ENCODE measurements at regions not wholly inside any gene's neighbourhood (a gene's known extent, or its start where the extent isn't known, plus 50 kb on each side); places are given as distances from the start of the nearest gene placed in this dataset.
A peak's percentile ranks its signal among the peaks of the same experiment; 100 is the strongest.
"Not testable (repeated sequence)": the region's sequence is repeated elsewhere in the genome, so short reads cannot be mapped to it uniquely, and the experiment has no call there.

GRCh38 chr1:221868593-221869303, 126.9 kb upstream of the DUSP10 start:
- no peak for DNase-seq (ENCODE audit: low read depth in 1 of 2, low spot score in 1 of 2)
- in situ Hi-C loops (cut with HindIII; ENCODE audit: low pct_unique_long_range_greater_than_20kb, low sequenced_read_pairs), result no loop called here
- TF ChIP-seq JUND (IDR thresholded peaks at IDR 0.05; ENCODE audit: low read depth), result no peak

GRCh38 chr1:221867003-221867402, 125.1 kb upstream of the DUSP10 start:
- in situ Hi-C loops (cut with HindIII; ENCODE audit: low pct_unique_long_range_greater_than_20kb, low sequenced_read_pairs), result no loop called here
- DNase-seq (ENCODE audit: low read depth in 1 of 2, low spot score in 1 of 2), result peak in 1 of 2 experiments; percentile 26
- no peak for TF ChIP-seq JUND (IDR thresholded peaks at IDR 0.05; ENCODE audit: low read depth)

- TF ChIP-seq JUND (IDR thresholded peaks at IDR 0.05; ENCODE audit: low read depth), result no peak
- no peak for DNase-seq (ENCODE audit: low read depth in 1 of 2, low spot score in 1 of 2)
- in situ Hi-C loops (cut with HindIII; ENCODE audit: low pct_unique_long_range_greater_than_20kb, low sequenced_read_pairs), result no loop called here
Measured at GRCh38 chr1:221865808-221866207, 123.9 kb upstream of the DUSP10 start.

GRCh38 chr1:221863635-221864034, 121.7 kb upstream of the DUSP10 start:
- in situ Hi-C loops (cut with HindIII; ENCODE audit: low pct_unique_long_range_greater_than_20kb, low sequenced_read_pairs), result no loop called here
- no peak for DNase-seq (ENCODE audit: low read depth in 1 of 2, low spot score in 1 of 2)
- TF ChIP-seq JUND (IDR thresholded peaks at IDR 0.05; ENCODE audit: low read depth), result no peak

GRCh38 chr1:221862971-221863370, 121.1 kb upstream of the DUSP10 start:
- DNase-seq (ENCODE audit: low read depth in 1 of 2, low spot score in 1 of 2), result no peak
- no peak for TF ChIP-seq JUND (IDR thresholded peaks at IDR 0.05; ENCODE audit: low read depth)
- in situ Hi-C loops (cut with HindIII; ENCODE audit: low pct_unique_long_range_greater_than_20kb, low sequenced_read_pairs), result no loop called here

GRCh38 chr1:221858818-221859611, 117.1 kb upstream of the DUSP10 start:
- in situ Hi-C loops (cut with HindIII; ENCODE audit: low pct_unique_long_range_greater_than_20kb, low sequenced_read_pairs), result no loop called here

GRCh38 chr1:221857094-221857444, 115.2 kb upstream of the DUSP10 start:
- in situ Hi-C loops (cut with HindIII; ENCODE audit: low pct_unique_long_range_greater_than_20kb, low sequenced_read_pairs); DNase-seq (ENCODE audit: low read depth in 1 of 2, low spot score in 1 of 2): not testable (repeated sequence)

More at GRCh38 chr1:221858818-221859611, 117.1 kb upstream of the DUSP10 start:
- no peak for TF ChIP-seq JUND (IDR thresholded peaks at IDR 0.05; ENCODE audit: low read depth)
- DNase-seq (ENCODE audit: low read depth in 1 of 2, low spot score in 1 of 2), result no peak

GRCh38 chr1:221856228-221857093, 114.6 kb upstream of the DUSP10 start:
- no peak for DNase-seq (ENCODE audit: low read depth in 1 of 2, low spot score in 1 of 2)
- in situ Hi-C loops (cut with HindIII; ENCODE audit: low pct_unique_long_range_greater_than_20kb, low sequenced_read_pairs), result no loop called here
- no peak for TF ChIP-seq JUND (IDR thresholded peaks at IDR 0.05; ENCODE audit: low read depth)

- in situ Hi-C loops (cut with HindIII; ENCODE audit: low pct_unique_long_range_greater_than_20kb, low sequenced_read_pairs), result no loop called here
- no peak for TF ChIP-seq JUND (IDR thresholded peaks at IDR 0.05; ENCODE audit: low read depth)
- DNase-seq (ENCODE audit: low read depth in 1 of 2, low spot score in 1 of 2), result no peak
Measured at GRCh38 chr1:221855156-221855555, 113.3 kb upstream of the DUSP10 start.

- in situ Hi-C loops (cut with HindIII; ENCODE audit: low pct_unique_long_range_greater_than_20kb, low sequenced_read_pairs), result no loop called here
- no peak for DNase-seq (ENCODE audit: low read depth in 1 of 2, low spot score in 1 of 2)
- no peak for TF ChIP-seq JUND (IDR thresholded peaks at IDR 0.05; ENCODE audit: low read depth)
Measured at GRCh38 chr1:221851336-221851735, 109.4 kb upstream of the DUSP10 start.

- in situ Hi-C loops (cut with HindIII; ENCODE audit: low pct_unique_long_range_greater_than_20kb, low sequenced_read_pairs), result no loop called here
- DNase-seq (ENCODE audit: low read depth in 1 of 2, low spot score in 1 of 2), result no peak
- no peak for TF ChIP-seq JUND (IDR thresholded peaks at IDR 0.05; ENCODE audit: low read depth)
Measured at GRCh38 chr1:221850470-221851187, 108.7 kb upstream of the DUSP10 start.

GRCh38 chr1:221849897-221850296, 108.0 kb upstream of the DUSP10 start:
- in situ Hi-C loops (cut with HindIII; ENCODE audit: low pct_unique_long_range_greater_than_20kb, low sequenced_read_pairs), result no loop called here
- TF ChIP-seq JUND (IDR thresholded peaks at IDR 0.05; ENCODE audit: low read depth), result no peak
- no peak for DNase-seq (ENCODE audit: low read depth in 1 of 2, low spot score in 1 of 2)

Data from T47D (cell line).